Esophagus squamous epithelium (tissue), 5 donors: ENCODE measurements at regions not wholly inside any gene's neighbourhood (a gene's known extent, or its start where the extent isn't known, plus 50 kb on each side); places are given as distances from the start of the nearest gene placed in this dataset.

ENCODE experiments used
- DNase-seq: peaks from one replicate; lab custom pipeline; 2025; lab: John Stamatoyannopoulos, UW
- H3K27ac ChIP-seq, 4 donors: fragments of 200-600 bp; sonication (generic); one replicate each; pipeline ENCODE4 v1.5.1; 2016 to 2019; ENCODE audit warnings: mild to moderate bottlenecking in 1 of 4
- H3K27me3 ChIP-seq, 4 donors: fragments of 200-600 bp; sonication (generic); 1 replicate in 3 of 4; 2 replicates in 1 of 4; pipeline versions ENCODE4 v1.5.1 to v1.6.0; 2017 to 2021; ENCODE audit warnings: antibody characterized with exemption in 1 of 4
- H3K36me3 ChIP-seq, 3 donors: fragments of 200-600 bp; sonication (generic); one replicate each; pipeline ENCODE4 v1.5.1; 2016 to 2019
- H3K4me1 ChIP-seq, 3 donors: fragments of 200-600 bp; sonication (generic); one replicate each; pipeline ENCODE4 v1.5.1; 2017 to 2019
- H3K4me3 ChIP-seq, 4 donors: fragments of 200-600 bp; sonication (generic); 1 replicate in 3 of 4; 2 replicates in 1 of 4; pipeline ENCODE4 v1.5.1; 2016 to 2019; ENCODE audit warnings: mild to moderate bottlenecking in 2 of 4, moderate library complexity in 1 of 4
- H3K9me3 ChIP-seq, 3 donors: fragments of 200-600 bp; sonication (generic); one replicate each; pipeline ENCODE4 v1.5.1; 2016 to 2019
- CTCF ChIP-seq, 6 experiments: fragments of 450-650 bp in 4 of 6; fragments of 200-600 bp in 2 of 6; sonication (generic) in 2 of 6; IDR thresholded peaks; one replicate each; pipeline ENCODE4 v1.5.1; 2016 to 2019; ENCODE audit warnings: antibody characterized with exemption in 6 of 6, mild to moderate bottlenecking in 4 of 6, moderate library complexity in 4 of 6
- POLR2A ChIP-seq, 4 donors: fragments of 450-650 bp; IDR thresholded peaks; one replicate each; pipeline ENCODE4 v1.6.1; 2017; ENCODE audit warnings: antibody characterized with exemption in 4 of 4, mild to moderate bottlenecking in 4 of 4, moderate library complexity in 3 of 4
- WGBS, 2 donors: methylation state at CpG; one replicate each; pipeline ENCODE4 v1.1.5; 2018; 5-methylcytosine and 5-hydroxymethylcytosine counted together
- intact Hi-C: fragments of 100-400 bp; cut with DNase I; formaldehyde crosslinking; loops from one replicate; pipeline ENCODE4 v1.15.0; 2022
- donor health status: DM: yes; HTN: yes; CAD: no.

GRCh38 chr6:23349521-23350147 is 776.4 kb upstream of the NRSN1 start:
- intact Hi-C loops, result no loop called here
- Histone ChIP-seq H3K27ac (no peak overlapping the region), H3K9me3 (no peaks in the 10 kb centered on the region), H3K27me3 (no peaks in the 10 kb centered on the region), H3K4me1 (peaks cover 0 to 7% (median 0%) of the 10 kb centered on the region in 3 donors), H3K36me3 (no peaks in the 10 kb centered on the region), H3K4me3 (no peak overlapping the region)
- no peak for TF ChIP-seq CTCF (IDR thresholded peaks at IDR 0.05)
- no peak for TF ChIP-seq POLR2A (IDR thresholded peaks at IDR 0.05)
- DNase-seq, result no peak
- WGBS, 2 donors, result 21 to 22% methylated on average over 3 of the region's 3 CpGs

- Histone ChIP-seq H3K27ac (no peak overlapping the region), H3K4me3 (no peak overlapping the region), H3K4me1 (peaks cover 0 to 7% (median 0%) of the 10 kb centered on the region in 3 donors), H3K27me3 (no peaks in the 10 kb centered on the region), H3K36me3 (no peaks in the 10 kb centered on the region), H3K9me3 (no peaks in the 10 kb centered on the region)
- 69 to 75% methylated on average over 2 of the region's 2 CpGs for WGBS, 2 donors
- intact Hi-C loops, result no loop called here
- no peak for TF ChIP-seq CTCF (IDR thresholded peaks at IDR 0.05)
- TF ChIP-seq POLR2A (IDR thresholded peaks at IDR 0.05), result no peak
- no peak for DNase-seq
These were observed 775.1 kb upstream of the NRSN1 start for GRCh38 chr6:23350752-23351453.

GRCh38 chr6:23354004-23354403 is 772.0 kb upstream of the NRSN1 start:
- Histone ChIP-seq H3K9me3 (no peaks in the 10 kb centered on the region), H3K27me3 (no peaks in the 10 kb centered on the region), H3K4me3 (no peak overlapping the region), H3K36me3 (no peaks in the 10 kb centered on the region), H3K4me1 (peaks cover 0 to 7% (median 0%) of the 10 kb centered on the region in 3 donors), H3K27ac (no peak overlapping the region)
- intact Hi-C loops, result no loop called here
- TF ChIP-seq POLR2A (IDR thresholded peaks at IDR 0.05), result no peak
- TF ChIP-seq CTCF (IDR thresholded peaks at IDR 0.05), result no peak
- no peak for DNase-seq

- no peaks in the 10 kb centered on the region for H3K36me3 ChIP-seq
- intact Hi-C loops, result no loop called here
- no peak overlapping the region for H3K4me3 ChIP-seq
- TF ChIP-seq POLR2A (IDR thresholded peaks at IDR 0.05) (no peak), CTCF (IDR thresholded peaks at IDR 0.05) (no peak)
- H3K27ac ChIP-seq, result no peak overlapping the region
- WGBS, 2 donors, result 41 to 43% methylated on average over 2 of the region's 2 CpGs
- H3K27me3 ChIP-seq, result no peaks in the 10 kb centered on the region
- no peak for DNase-seq
- no peaks in the 10 kb centered on the region for H3K9me3 ChIP-seq
- H3K4me1 ChIP-seq, result no peaks in the 10 kb centered on the region
These were observed 768.7 kb upstream of the NRSN1 start for GRCh38 chr6:23357185-23357766.

- Histone ChIP-seq H3K27me3 (no peaks in the 10 kb centered on the region), H3K36me3 (no peaks in the 10 kb centered on the region), H3K27ac (no peak overlapping the region), H3K4me1 (no peaks in the 10 kb centered on the region), H3K9me3 (no peaks in the 10 kb centered on the region), H3K4me3 (no peak overlapping the region)
- WGBS, 2 donors, result 63 to 80% methylated on average over 1 of the region's 1 CpG
- no peak for TF ChIP-seq POLR2A (IDR thresholded peaks at IDR 0.05)
- intact Hi-C loops, result no loop called here
- DNase-seq, result no peak
These were observed 760.3 kb upstream of the NRSN1 start for GRCh38 chr6:23365732-23366131.
